Fibroblast of lung (primary cell): ENCODE measurements at regions not wholly inside any gene's neighbourhood (a gene's known extent, or its start where the extent isn't known, plus 50 kb on each side); places are given as distances from the start of the nearest gene placed in this dataset.

Source experiments
- DNase-seq, 2 donors: peaks; one replicate each; pipeline versions ENCODE4 v3.0.0 to v3.0.0-alpha.2; 2010; ENCODE audit warnings: low read depth in 2 of 2
- H2AFZ ChIP-seq: 2 replicates; pipeline ENCODE4 v1.5.1; 2012; ENCODE audit warnings: low read length, control low read depth, inconsistent platforms
- H3K27ac ChIP-seq: 2 replicates; pipeline ENCODE4 v1.5.1; 2011; ENCODE audit warnings: low read length, control low read depth; ENCODE audit not compliant: insufficient read depth
- H3K27me3 ChIP-seq: 2 replicates; pipeline ENCODE4 v1.5.1; 2011; ENCODE audit warnings: mild to moderate bottlenecking, low read length; ENCODE audit not compliant: control insufficient read depth, insufficient read depth
- H3K36me3 ChIP-seq: 2 replicates; pipeline ENCODE4 v1.5.1; 2011; ENCODE audit warnings: low read length; ENCODE audit not compliant: control insufficient read depth, insufficient read depth
- H3K4me1 ChIP-seq: 2 replicates; pipeline ENCODE4 v1.5.1; 2011; ENCODE audit warnings: low read length; ENCODE audit not compliant: control insufficient read depth, insufficient read depth; ENCODE audit errors: extremely low read depth
- H3K4me2 ChIP-seq: 2 replicates; pipeline ENCODE4 v1.5.1; 2011; ENCODE audit warnings: low read length, control low read depth; ENCODE audit not compliant: insufficient read depth; ENCODE audit errors: extremely low read depth
- H3K4me3 ChIP-seq, 4 experiments: fragments of 200-600 bp in 1 of 4; sonication (generic) in 1 of 4; replicated peaks in 1 of 4; 2 replicates each; pipeline ENCODE4 v1.5.1; 2011 to 2016; ENCODE audit warnings: low read length in 4 of 4, low read depth in 3 of 4, mild to moderate bottlenecking in 3 of 4, control low read depth in 2 of 4, inconsistent platforms in 1 of 4, mixed read lengths in 1 of 4; ENCODE audit not compliant: insufficient read depth in 1 of 4; ENCODE audit errors: control extremely low read depth in 1 of 4
- H3K79me2 ChIP-seq: 2 replicates; pipeline ENCODE4 v1.5.1; 2012; ENCODE audit warnings: mild to moderate bottlenecking, low read length, inconsistent platforms; ENCODE audit not compliant: control insufficient read depth, insufficient read depth
- H3K9ac ChIP-seq: 2 replicates; pipeline ENCODE4 v1.5.1; 2011; ENCODE audit warnings: mild to moderate bottlenecking, low read length, control low read depth; ENCODE audit not compliant: insufficient read depth
- H3K9me3 ChIP-seq: 2 replicates; pipeline ENCODE4 v1.5.1; 2012; ENCODE audit warnings: low read depth, low read length; ENCODE audit not compliant: control insufficient read depth, insufficient read depth
- H4K20me1 ChIP-seq: 2 replicates; pipeline ENCODE4 v1.5.1; 2011; ENCODE audit warnings: low read length; ENCODE audit not compliant: control insufficient read depth, insufficient read depth; ENCODE audit errors: extremely low read depth
- EZH2 ChIP-seq: IDR thresholded peaks from 2 replicates; pipeline ENCODE4 v1.5.1; 2012; ENCODE audit warnings: low read length, control low read depth, mild to moderate bottlenecking; ENCODE audit errors: missing control alignments
- TF ChIP-seq, protein P1 (sequence below), 2 donors: IDR thresholded peaks in 1 of 2; conservative IDR thresholded peaks in 1 of 2; 1 replicate in 1 of 2; 2 replicates in 1 of 2; pipeline ENCODE4 v1.5.1; 2011 to 2012; ENCODE audit warnings: low read length in 2 of 2, control low read depth in 1 of 2, inconsistent platforms in 1 of 2, low read depth in 1 of 2, mild to moderate bottlenecking in 1 of 2

- H2AFZ ChIP-seq, result no peak overlapping the region
- no peak for TF ChIP-seq EZH2
- TF ChIP-seq, protein P1, sequence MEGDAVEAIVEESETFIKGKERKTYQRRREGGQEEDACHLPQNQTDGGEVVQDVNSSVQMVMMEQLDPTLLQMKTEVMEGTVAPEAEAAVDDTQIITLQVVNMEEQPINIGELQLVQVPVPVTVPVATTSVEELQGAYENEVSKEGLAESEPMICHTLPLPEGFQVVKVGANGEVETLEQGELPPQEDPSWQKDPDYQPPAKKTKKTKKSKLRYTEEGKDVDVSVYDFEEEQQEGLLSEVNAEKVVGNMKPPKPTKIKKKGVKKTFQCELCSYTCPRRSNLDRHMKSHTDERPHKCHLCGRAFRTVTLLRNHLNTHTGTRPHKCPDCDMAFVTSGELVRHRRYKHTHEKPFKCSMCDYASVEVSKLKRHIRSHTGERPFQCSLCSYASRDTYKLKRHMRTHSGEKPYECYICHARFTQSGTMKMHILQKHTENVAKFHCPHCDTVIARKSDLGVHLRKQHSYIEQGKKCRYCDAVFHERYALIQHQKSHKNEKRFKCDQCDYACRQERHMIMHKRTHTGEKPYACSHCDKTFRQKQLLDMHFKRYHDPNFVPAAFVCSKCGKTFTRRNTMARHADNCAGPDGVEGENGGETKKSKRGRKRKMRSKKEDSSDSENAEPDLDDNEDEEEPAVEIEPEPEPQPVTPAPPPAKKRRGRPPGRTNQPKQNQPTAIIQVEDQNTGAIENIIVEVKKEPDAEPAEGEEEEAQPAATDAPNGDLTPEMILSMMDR (conservative IDR thresholded peaks at IDR 0.05 in 1 of 2, IDR thresholded peaks at IDR 0.05 in 1 of 2; ENCODE audit: low read depth in 1 of 2, low read length in 2 of 2), result no peak
- no peak for DNase-seq
- no peaks in the 10 kb centered on the region for H3K79me2 ChIP-seq
- no peaks in the 10 kb centered on the region for H4K20me1 ChIP-seq
- H3K4me3 ChIP-seq, result no peak overlapping the region
- H3K36me3 ChIP-seq, result no peaks in the 10 kb centered on the region
- H3K27ac ChIP-seq, result no peak overlapping the region
- no peaks in the 10 kb centered on the region for H3K27me3 ChIP-seq
- no peaks in the 10 kb centered on the region for H3K9me3 ChIP-seq
- H3K9ac ChIP-seq, result no peak overlapping the region
- no peaks in the 10 kb centered on the region for H3K4me1 ChIP-seq
- H3K4me2 ChIP-seq, result no peak overlapping the region
Measured at GRCh38 chr4:146041139-146042004, 102.7 kb upstream of the ZNF827 start.

DNA sequence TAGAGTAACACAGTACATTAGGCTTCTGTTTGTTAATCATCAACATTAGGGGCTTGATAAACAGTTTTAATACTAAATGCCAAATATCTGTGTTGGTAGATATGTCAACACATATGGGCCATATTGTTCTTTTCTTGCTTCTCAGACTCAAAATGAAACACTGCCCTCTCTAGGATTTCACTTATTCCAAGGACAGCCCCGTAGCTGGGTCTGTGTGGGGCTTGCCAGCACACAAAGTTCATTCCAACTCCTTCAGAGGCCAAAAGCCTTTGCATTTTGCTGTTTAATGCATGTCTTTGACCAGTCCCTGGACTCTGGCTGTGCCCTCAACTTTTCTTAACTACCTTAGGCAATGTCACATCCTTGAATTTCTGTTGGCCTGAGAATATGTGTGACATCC lies 102.0 kb upstream of the ZNF827 start:
- H3K4me2 ChIP-seq, result no peak overlapping the region
- no peak overlapping the region for H3K4me3 ChIP-seq
- DNase-seq, result no peak
- no peaks in the 10 kb centered on the region for H3K9me3 ChIP-seq
- no peak for TF ChIP-seq EZH2
- TF ChIP-seq, protein P1 (conservative IDR thresholded peaks at IDR 0.05 in 1 of 2, IDR thresholded peaks at IDR 0.05 in 1 of 2; ENCODE audit: low read depth in 1 of 2, low read length in 2 of 2), result no peak
- no peak overlapping the region for H3K27ac ChIP-seq
- no peaks in the 10 kb centered on the region for H3K36me3 ChIP-seq
- no peak overlapping the region for H3K9ac ChIP-seq
- no peaks in the 10 kb centered on the region for H3K27me3 ChIP-seq
- H2AFZ ChIP-seq, result no peak overlapping the region
- no peaks in the 10 kb centered on the region for H3K4me1 ChIP-seq
- H3K79me2 ChIP-seq, result no peaks in the 10 kb centered on the region
- no peaks in the 10 kb centered on the region for H4K20me1 ChIP-seq

DNA sequence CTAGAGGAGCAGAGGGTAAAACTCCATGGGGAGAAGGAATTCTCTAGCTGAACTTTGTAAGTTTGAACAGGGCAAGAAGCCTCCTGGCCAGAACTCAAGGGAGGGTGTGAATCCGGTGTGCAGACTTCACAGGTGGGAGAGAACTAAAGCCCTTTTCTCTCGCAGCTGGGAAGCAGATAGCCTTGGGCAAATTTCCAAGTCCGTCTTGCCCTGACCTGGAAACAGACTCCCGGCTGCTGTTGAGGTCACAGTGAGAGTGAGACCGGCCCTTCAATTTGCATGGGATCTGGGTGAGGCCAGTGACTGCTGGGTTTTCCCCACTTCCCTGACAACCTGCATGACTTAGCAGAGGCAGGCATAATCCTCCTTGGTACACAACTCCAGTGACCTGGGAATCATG lies 94.5 kb upstream of the ZNF827 start:
- Histone ChIP-seq H3K4me1 (no peaks in the 10 kb centered on the region), H3K27ac (no peak overlapping the region), H3K9me3 (no peaks in the 10 kb centered on the region), H3K9ac (no peak overlapping the region), H3K4me2 (no peak overlapping the region), H3K36me3 (no peaks in the 10 kb centered on the region), H3K79me2 (no peaks in the 10 kb centered on the region), H3K4me3 (no peak overlapping the region), H3K27me3 (no peaks in the 10 kb centered on the region), H2AFZ (no peak overlapping the region), H4K20me1 (no peaks in the 10 kb centered on the region)
- TF ChIP-seq, protein P1 (conservative IDR thresholded peaks at IDR 0.05 in 1 of 2, IDR thresholded peaks at IDR 0.05 in 1 of 2; ENCODE audit: low read depth in 1 of 2, low read length in 2 of 2), result no peak
- TF ChIP-seq EZH2, result no peak
- no peak for DNase-seq
